IMR-90 (cell line): ENCODE measurements at regions not wholly inside any gene's neighbourhood (a gene's known extent, or its start where the extent isn't known, plus 50 kb on each side); places are given as distances from the start of the nearest gene placed in this dataset.
"Not testable (repeated sequence)": the region's sequence is repeated elsewhere in the genome, so short reads cannot be mapped to it uniquely, and the experiment has no call there.

Experiments
- ATAC-seq: fragments of 200-7000 bp; cut with Tn5 transposase; 2 replicates; pipeline ENCODE4 v1.9.1; 2020; ENCODE audit warnings: low read depth, mild to moderate bottlenecking, moderate library complexity
- BruUV-seq: library from RNA; stranded (reverse); fragments of 400-500 nt; replicated peaks from 2 replicates; lab custom pipeline; 2021; lab: Mats Ljungman, UMichigan
- CTCF ChIA-PET: fragments of 300-600 bp; formaldehyde crosslinking; extraction: SDS; loops from one replicate; lab custom pipeline; 2021; ENCODE audit warnings: antibody characterized with exemption; lab: Yijun Ruan, JAX
- POLR2A ChIA-PET: fragments of 300-600 bp; sonication (Branson Sonifier 250); formaldehyde crosslinking; loops from one replicate; lab custom pipeline; 2022; ENCODE audit warnings: antibody characterized with exemption; ENCODE audit not compliant: unreplicated experiment; lab: Charles Lee
- DNase-seq: peaks from one replicate; pipeline ENCODE4 v3.0.0; 2013
- H2AFZ ChIP-seq: replicated peaks from 2 replicates; pipeline ENCODE3; 2013; ENCODE audit warnings: low read length, mild to moderate bottlenecking; ENCODE audit not compliant: poor library complexity
- H2AK5ac ChIP-seq: 2 replicates; pipeline ENCODE4 v1.6.1; 2013; ENCODE audit warnings: low read depth, low read length, inconsistent platforms
- H2AK9ac ChIP-seq: replicated peaks from 2 replicates; pipeline ENCODE3; 2013; ENCODE audit warnings: mild to moderate bottlenecking, low read depth, low read length, moderate library complexity; ENCODE audit not compliant: poor library complexity
- H2BK120ac ChIP-seq: 2 replicates; pipeline ENCODE4 v1.6.1; 2013; ENCODE audit warnings: low read depth, low read length, inconsistent platforms
- H2BK15ac ChIP-seq: 3 replicates; pipeline ENCODE4 v1.6.1; 2013; ENCODE audit warnings: low read depth, low read length, inconsistent platforms
- H2BK20ac ChIP-seq: 2 replicates; pipeline ENCODE4 v1.6.1; 2013; ENCODE audit warnings: low read depth, mild to moderate bottlenecking, inconsistent platforms, low read length, moderate library complexity
- H2BK5ac ChIP-seq: 2 replicates; pipeline ENCODE4 v1.6.1; 2013; ENCODE audit warnings: mild to moderate bottlenecking, low read depth, low read length, inconsistent platforms; ENCODE audit not compliant: poor library complexity, severe bottlenecking
- H3K14ac ChIP-seq: replicated peaks from 2 replicates; pipeline ENCODE4 v1.6.1; 2013; ENCODE audit warnings: low read depth, low read length, inconsistent platforms
- H3K18ac ChIP-seq: 2 replicates; pipeline ENCODE4 v1.6.1; 2013; ENCODE audit warnings: low read depth, low read length, control low read depth
- H3K23ac ChIP-seq: 2 replicates; pipeline ENCODE4 v1.6.1; 2013; ENCODE audit warnings: low read depth, low read length, inconsistent platforms
- H3K27ac ChIP-seq: 2 replicates; pipeline ENCODE4 v1.5.1; 2013; ENCODE audit warnings: mild to moderate bottlenecking, control low read depth, low read length; ENCODE audit not compliant: insufficient read depth
- H3K27me3 ChIP-seq: 2 replicates; pipeline ENCODE4 v1.6.1; 2013; ENCODE audit warnings: low read length; ENCODE audit not compliant: control insufficient read depth, insufficient read depth
- H3K36me3 ChIP-seq: 2 replicates; pipeline ENCODE4 v1.6.1; 2013; ENCODE audit warnings: low read length, mixed read lengths; ENCODE audit not compliant: control insufficient read depth, insufficient read depth
- H3K4ac ChIP-seq: 2 replicates; pipeline ENCODE4 v1.6.1; 2013; ENCODE audit warnings: low read depth, low read length, inconsistent platforms
- H3K4me1 ChIP-seq: 2 replicates; pipeline ENCODE4 v1.6.1; 2013; ENCODE audit warnings: low read length, mixed read lengths; ENCODE audit not compliant: control insufficient read depth, insufficient read depth
- H3K4me2 ChIP-seq: 2 replicates; pipeline ENCODE4 v1.6.1; 2013; ENCODE audit warnings: low read depth, mild to moderate bottlenecking, control low read depth, low read length, moderate library complexity
- H3K4me3 ChIP-seq: 2 replicates; pipeline ENCODE4 v1.5.1; 2013; ENCODE audit warnings: low read depth, mild to moderate bottlenecking, control low read depth, low read length, moderate library complexity; ENCODE audit not compliant: insufficient read depth
- H3K56ac ChIP-seq: 2 replicates; pipeline ENCODE4 v1.6.1; 2013; ENCODE audit warnings: low read length, inconsistent platforms; ENCODE audit not compliant: insufficient read depth; ENCODE audit errors: extremely low read depth
- H3K79me1 ChIP-seq, 2 experiments: 2 replicates each; pipeline ENCODE4 v1.6.1; 2013; ENCODE audit warnings: low read length in 2 of 2, inconsistent platforms in 1 of 2, low read depth in 1 of 2
- H3K9ac ChIP-seq: 2 replicates; pipeline ENCODE4 v1.6.1; 2013; ENCODE audit warnings: low read depth, low read length, control low read depth
- H3K9me1 ChIP-seq: 2 replicates; pipeline ENCODE4 v1.6.1; 2013; ENCODE audit warnings: low read length, inconsistent platforms; ENCODE audit not compliant: insufficient read depth
- H3K9me3 ChIP-seq: 2 replicates; pipeline ENCODE4 v1.6.1; 2013; ENCODE audit warnings: low read length; ENCODE audit not compliant: control insufficient read depth, insufficient read depth
- H4K20me1 ChIP-seq: 2 replicates; pipeline ENCODE4 v1.6.1; 2013; ENCODE audit warnings: low read length, inconsistent platforms; ENCODE audit not compliant: insufficient read depth
- H4K5ac ChIP-seq: 2 replicates; pipeline ENCODE4 v1.6.1; 2013; ENCODE audit warnings: mild to moderate bottlenecking, low read depth, low read length, control low read depth
- H4K8ac ChIP-seq, 2 experiments: 2 replicates each; pipeline ENCODE4 v1.6.1; 2013; ENCODE audit warnings: low read depth in 2 of 2, low read length in 2 of 2, control low read depth in 1 of 2, inconsistent platforms in 1 of 2
- H4K91ac ChIP-seq: 2 replicates; pipeline ENCODE4 v1.6.1; 2013; ENCODE audit warnings: low read depth, low read length, inconsistent platforms; ENCODE audit not compliant: insufficient read depth
- WGBS, 2 experiments: methylation state at CpG; one replicate each; pipeline versions ENCODE4 v1.1.5 to v1.1.7; 2013; ENCODE audit warnings: missing lambda C conversion rate in 2 of 2; ENCODE audit not compliant: insufficient read length in 1 of 2; ENCODE audit errors: extremely low coverage in 2 of 2; 5-methylcytosine and 5-hydroxymethylcytosine counted together
- dilution Hi-C: fragments of 300-500 bp; cut with HindIII; formaldehyde crosslinking; loops from one replicate; pipeline ENCODE4 v1.14.3; 2018; ENCODE audit warnings: low sequenced_read_pairs; ENCODE audit not compliant: unreplicated experiment
- in situ Hi-C: fragments of 300-500 bp; cut with MboI; formaldehyde crosslinking; loops from 3 replicates; pipeline ENCODE4 v1.14.3; 2019; ENCODE audit warnings: low sequenced_read_pairs, inconsistent platforms, mixed read lengths
- intact Hi-C: fragments of 100-400 bp; cut with micrococcal nuclease; formaldehyde crosslinking; loops from 2 replicates; pipeline ENCODE4 v1.10.0; 2022

- H2AK5ac ChIP-seq, dilution Hi-C loops, POLR2A ChIA-PET, H4K91ac ChIP-seq, H3K27ac ChIP-seq, H3K14ac ChIP-seq, H3K4ac ChIP-seq, H4K5ac ChIP-seq, H3K23ac ChIP-seq, H3K18ac ChIP-seq, H3K27me3 ChIP-seq, CTCF ChIA-PET, H3K56ac ChIP-seq, H3K4me2 ChIP-seq, H3K36me3 ChIP-seq, BruUV-seq, in situ Hi-C loops, DNase-seq, H3K4me1 ChIP-seq, H2BK15ac ChIP-seq, H2BK120ac ChIP-seq, H2AFZ ChIP-seq, H2BK5ac ChIP-seq, H3K9me3 ChIP-seq, H2BK20ac ChIP-seq, intact Hi-C loops, H3K4me3 ChIP-seq, H3K9ac ChIP-seq, H4K8ac ChIP-seq, ATAC-seq, H2AK9ac ChIP-seq: not testable (repeated sequence)
- Histone ChIP-seq H3K79me1 (peaks cover 18 to 61% of the 10 kb centered on the region in 2 experiments), H3K9me1 (peaks cover 15% of the 10 kb centered on the region), H4K20me1 (peaks cover 23% of the 10 kb centered on the region)
- no CpG with 5 or more reads among the region's 4 CpGs for WGBS, 2 experiments
These were observed 268.3 kb upstream of the MKLN1 start for GRCh38 chr7:131059401-131059800.
